GM18498 (cell line): ENCODE measurements at regions not wholly inside any gene's neighbourhood (a gene's known extent, or its start where the extent isn't known, plus 50 kb on each side); places are given as distances from the start of the nearest gene placed in this dataset.
A peak's percentile ranks its signal among the peaks of the same experiment; 100 is the strongest.

Experiments used
- ATAC-seq: cut with Tn5 transposase; IDR thresholded peaks from one replicate; pipeline ENCODE4 v1.9.1; 2021; ENCODE audit warnings: mild to moderate bottlenecking, moderate library complexity; ENCODE audit not compliant: unreplicated experiment

DNA sequence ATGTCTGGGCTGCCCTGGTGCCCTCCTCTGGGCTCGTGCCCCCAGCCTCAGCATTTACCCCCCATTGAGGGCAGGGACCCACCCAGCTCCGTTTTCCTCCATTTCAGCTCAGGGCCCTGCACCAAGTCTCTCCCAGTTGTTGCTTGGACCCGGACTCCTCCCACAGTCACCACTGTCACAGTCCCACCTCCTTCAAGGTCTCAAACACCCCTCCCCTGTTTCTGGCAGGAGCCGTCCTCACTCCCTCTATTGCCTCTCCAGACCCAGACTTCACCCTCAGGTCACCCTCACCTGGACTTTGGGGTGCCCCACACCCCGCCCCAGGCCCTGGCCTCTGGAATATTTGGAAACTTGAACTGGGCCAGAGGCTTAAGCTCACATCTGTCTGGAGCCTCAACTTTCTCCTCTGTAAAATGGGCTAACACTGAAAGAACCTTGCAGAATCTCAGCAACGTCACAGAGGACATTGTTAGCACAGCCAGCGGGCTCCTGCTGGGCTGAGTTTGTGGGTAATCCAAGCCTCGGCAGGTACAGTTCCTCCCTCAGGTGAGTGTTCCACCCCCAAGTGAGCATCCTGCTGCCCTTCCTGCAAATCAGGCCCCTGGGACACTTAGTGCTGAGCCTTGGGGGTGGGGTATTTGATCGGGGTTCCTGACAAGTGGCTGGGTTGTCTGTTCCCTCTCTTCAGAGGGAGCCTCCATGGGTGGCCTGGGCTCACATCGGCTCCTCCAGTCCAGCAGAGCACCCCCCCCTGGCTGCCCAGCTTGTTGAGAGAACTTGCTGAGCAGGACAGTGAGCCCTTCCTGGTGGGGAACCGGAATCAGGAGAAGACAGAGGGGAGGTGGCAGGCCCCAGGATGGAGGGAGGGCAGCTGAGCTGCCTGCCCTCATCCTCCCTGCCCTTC lies 130.1 kb downstream of the C9orf50 start:
- no peak for ATAC-seq

- no peak for ATAC-seq
Measured at GRCh38 chr9:129489838-129490582, 130.9 kb downstream of the C9orf50 start.

- ATAC-seq, result peak; percentile 8
Measured at GRCh38 chr9:129487658-129488483, 133.0 kb downstream of the C9orf50 start.

DNA sequence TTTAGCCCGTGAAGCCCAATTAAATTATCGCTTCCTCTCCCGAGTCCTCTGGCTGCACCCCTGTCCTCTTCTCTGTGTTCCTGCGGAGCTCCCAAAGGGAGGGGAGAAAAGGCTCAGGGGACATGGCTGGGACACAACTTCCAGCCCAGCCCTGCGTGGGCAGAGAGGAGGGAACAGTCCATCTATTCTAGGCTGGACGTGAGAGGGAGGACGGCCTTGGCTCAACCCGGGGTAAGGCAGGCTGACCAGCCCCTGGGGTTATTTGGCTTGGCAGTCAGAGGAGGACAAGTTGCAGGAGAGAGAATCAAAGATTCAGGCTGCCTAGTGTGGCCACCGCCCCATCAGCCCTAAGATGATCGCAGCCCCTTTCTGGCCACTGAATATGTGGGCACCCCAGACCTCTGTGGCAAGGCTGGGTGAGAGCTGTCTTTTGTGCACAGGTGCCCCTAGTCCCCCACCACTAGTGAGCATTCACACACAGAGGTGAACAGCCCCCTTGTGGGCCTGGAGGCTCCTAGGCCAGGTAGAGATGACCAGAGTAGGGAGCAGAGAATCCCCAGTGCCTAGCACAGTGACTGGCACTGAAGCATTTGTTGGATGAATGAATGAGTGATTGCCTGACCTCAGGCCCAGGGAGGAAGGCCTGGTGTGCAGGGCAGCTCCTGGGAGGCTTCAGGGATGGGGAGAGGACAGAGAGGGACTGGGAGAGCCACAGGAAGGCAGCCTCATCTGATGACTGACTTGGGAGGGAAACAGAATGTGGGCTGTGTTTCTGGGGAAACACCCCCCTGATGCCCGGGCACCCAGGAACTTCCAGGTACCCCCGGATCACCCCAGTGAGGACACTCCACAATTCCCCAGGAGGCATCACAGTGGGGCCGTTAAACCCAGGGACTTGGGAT lies 133.9 kb downstream of the C9orf50 start:
- no peak for ATAC-seq

DNA sequence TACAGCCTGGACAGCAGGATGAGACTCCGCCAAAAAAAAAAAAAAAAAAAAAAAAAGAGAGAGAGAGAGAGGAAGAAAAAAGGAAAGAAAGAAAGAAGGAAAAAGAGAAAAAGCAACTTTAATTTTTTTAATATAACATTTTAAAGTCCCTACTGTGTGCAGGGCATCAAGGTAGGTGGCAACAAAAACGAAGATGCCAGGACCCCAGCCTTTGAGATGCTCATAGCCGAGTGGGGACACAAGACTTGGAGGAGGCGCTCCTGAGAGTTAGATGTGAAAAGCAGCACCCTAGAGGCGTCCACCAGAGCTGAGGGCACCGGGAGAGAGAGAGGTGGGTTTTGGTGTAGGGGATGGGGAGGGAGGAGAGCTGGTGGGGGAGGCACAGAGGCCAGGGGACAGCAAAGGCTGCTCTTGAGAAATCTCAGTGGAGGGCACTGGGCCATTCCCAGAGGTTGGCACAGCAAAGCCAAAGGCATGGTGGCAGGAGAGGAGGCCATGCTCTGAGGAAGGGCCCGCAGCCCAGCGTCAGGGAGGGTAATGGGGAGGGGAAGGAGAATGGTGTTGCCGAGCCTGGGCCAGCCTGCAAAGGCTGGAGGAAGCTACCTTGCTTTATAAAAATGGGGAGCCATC lies 135.6 kb downstream of the C9orf50 start:
- no peak for ATAC-seq

DNA sequence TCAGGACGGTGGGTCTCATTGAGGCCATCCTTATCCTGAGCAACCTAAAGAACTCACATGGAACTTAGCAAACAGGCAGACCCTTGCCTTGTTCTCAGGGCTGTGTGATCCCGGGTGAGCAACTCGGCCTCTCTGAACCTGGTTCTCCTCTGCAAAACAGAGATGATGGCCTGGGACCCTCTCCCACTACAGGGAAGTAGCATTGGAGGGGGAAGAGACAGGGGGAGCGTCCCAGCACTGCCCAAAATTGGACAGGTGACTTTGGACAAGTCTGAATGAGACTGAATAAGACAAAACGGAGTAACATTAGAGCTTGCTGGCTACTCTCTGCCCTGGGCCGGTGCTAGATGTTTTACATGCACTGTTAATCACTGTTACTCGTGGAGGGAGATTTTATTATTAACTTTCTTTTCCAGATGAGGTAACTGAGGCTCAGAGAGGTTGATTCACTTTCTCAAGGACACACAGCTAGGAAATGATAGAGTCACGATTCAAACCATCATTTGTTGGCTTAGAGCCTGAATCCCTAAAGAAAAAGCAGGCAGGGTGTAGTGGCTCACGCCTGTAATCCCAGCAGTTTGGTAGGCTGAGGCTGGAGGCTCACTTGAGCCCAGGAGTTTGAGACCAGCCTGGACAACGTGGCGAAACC lies 136.4 kb downstream of the C9orf50 start:
- no peak for ATAC-seq

- no peak for ATAC-seq
Measured at GRCh38 chr9:129483415-129484351, 137.2 kb downstream of the C9orf50 start.

GRCh38 chr9:129482521-129483414 lies 138.1 kb downstream of the C9orf50 start:
- ATAC-seq, result no peak

GRCh38 chr9:129481810-129482511 lies 138.9 kb downstream of the C9orf50 start:
- no peak for ATAC-seq

DNA sequence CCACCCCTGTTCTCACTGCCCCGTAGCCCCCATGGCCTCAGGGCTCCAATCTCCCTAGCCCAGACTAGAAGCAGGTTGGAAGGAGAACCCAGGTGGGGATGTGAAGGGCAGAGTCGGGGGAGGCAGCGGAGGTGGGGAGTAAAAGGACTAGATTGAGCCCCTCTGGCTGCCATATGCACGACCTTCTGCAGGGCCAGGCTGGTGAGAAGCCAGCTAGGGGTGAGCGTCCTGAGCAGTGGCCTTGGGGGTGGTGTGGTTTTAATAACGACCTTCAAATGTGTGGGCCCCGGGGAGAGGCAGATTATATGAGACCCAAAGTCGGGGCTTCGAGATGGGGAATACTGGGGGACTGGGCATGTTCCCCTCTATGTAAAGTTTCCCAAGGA lies 139.5 kb downstream of the C9orf50 start:
- ATAC-seq, result no peak

- no peak for ATAC-seq
Measured at GRCh38 chr9:129480745-129481144, 140.2 kb downstream of the C9orf50 start.

- no peak for ATAC-seq
Measured at GRCh38 chr9:129480227-129480626, 140.7 kb downstream of the C9orf50 start.

GRCh38 chr9:129479631-129480011 lies 141.3 kb downstream of the C9orf50 start:
- ATAC-seq, result no peak

GRCh38 chr9:129478961-129479630 lies 141.8 kb downstream of the C9orf50 start:
- ATAC-seq, result no peak

DNA sequence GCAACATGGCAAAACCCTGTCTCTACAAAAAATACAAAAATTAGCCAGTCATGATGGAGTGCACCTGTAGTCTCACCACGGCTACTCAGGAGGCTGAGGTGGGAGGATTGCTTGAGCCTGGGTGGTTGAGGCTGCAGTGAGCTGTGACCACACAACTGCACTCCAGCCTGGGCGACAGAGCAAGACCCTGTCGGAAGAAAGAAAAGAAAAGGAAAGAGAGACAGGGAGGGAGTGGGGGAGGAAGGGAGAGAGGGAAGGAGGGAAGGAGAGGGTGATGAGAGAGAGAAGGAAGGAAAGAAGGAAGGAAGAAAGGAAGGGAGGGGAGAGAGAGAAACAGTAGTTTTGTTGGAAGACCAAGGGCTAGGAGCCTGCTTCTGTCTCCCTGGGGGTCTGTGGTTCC lies 142.4 kb downstream of the C9orf50 start:
- ATAC-seq, result no peak
